GM12874 (cell line): ENCODE measurements at regions not wholly inside any gene's neighbourhood (a gene's known extent, or its start where the extent isn't known, plus 50 kb on each side); places are given as distances from the start of the nearest gene placed in this dataset.

Source experiments
- TF ChIP-seq, protein P1 (sequence below): IDR thresholded peaks from 2 replicates; pipeline ENCODE4 v1.5.1; 2011; ENCODE audit warnings: low read depth, mild to moderate bottlenecking, control low read depth, low read length, moderate library complexity; ENCODE audit not compliant: insufficient read depth

GRCh38 chr18:59038295-59039039, 101.2 kb upstream of the SEC11C start:
- TF ChIP-seq, protein P1, sequence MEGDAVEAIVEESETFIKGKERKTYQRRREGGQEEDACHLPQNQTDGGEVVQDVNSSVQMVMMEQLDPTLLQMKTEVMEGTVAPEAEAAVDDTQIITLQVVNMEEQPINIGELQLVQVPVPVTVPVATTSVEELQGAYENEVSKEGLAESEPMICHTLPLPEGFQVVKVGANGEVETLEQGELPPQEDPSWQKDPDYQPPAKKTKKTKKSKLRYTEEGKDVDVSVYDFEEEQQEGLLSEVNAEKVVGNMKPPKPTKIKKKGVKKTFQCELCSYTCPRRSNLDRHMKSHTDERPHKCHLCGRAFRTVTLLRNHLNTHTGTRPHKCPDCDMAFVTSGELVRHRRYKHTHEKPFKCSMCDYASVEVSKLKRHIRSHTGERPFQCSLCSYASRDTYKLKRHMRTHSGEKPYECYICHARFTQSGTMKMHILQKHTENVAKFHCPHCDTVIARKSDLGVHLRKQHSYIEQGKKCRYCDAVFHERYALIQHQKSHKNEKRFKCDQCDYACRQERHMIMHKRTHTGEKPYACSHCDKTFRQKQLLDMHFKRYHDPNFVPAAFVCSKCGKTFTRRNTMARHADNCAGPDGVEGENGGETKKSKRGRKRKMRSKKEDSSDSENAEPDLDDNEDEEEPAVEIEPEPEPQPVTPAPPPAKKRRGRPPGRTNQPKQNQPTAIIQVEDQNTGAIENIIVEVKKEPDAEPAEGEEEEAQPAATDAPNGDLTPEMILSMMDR: no peak

GRCh38 chr18:59039449-59039848, 100.2 kb upstream of the SEC11C start:
- TF ChIP-seq, protein P1: no peak

- TF ChIP-seq, protein P1: no peak
Observed at GRCh38 chr18:59040770-59041148, 98.9 kb upstream of the SEC11C start.

DNA sequence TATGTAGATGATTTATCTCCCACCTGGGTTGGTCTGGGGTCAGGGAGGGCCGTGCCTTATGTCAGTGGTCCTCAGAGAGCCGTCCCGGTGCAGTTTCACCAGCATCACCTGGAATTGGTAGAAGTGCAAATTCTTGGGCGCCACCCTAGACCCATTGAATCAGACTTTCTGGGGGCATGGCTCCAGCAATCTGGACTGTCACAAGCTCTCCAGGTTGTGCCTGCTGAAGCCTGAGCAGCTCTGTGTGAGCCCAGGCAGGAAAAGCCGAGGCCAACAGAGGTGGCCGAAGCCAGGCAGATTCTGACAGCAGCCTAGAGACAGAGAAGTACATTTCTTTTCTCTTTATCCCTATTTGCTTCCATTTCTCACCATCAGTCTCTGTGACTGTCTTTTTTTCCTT, 98.4 kb upstream of the SEC11C start:
- TF ChIP-seq, protein P1: no peak

DNA sequence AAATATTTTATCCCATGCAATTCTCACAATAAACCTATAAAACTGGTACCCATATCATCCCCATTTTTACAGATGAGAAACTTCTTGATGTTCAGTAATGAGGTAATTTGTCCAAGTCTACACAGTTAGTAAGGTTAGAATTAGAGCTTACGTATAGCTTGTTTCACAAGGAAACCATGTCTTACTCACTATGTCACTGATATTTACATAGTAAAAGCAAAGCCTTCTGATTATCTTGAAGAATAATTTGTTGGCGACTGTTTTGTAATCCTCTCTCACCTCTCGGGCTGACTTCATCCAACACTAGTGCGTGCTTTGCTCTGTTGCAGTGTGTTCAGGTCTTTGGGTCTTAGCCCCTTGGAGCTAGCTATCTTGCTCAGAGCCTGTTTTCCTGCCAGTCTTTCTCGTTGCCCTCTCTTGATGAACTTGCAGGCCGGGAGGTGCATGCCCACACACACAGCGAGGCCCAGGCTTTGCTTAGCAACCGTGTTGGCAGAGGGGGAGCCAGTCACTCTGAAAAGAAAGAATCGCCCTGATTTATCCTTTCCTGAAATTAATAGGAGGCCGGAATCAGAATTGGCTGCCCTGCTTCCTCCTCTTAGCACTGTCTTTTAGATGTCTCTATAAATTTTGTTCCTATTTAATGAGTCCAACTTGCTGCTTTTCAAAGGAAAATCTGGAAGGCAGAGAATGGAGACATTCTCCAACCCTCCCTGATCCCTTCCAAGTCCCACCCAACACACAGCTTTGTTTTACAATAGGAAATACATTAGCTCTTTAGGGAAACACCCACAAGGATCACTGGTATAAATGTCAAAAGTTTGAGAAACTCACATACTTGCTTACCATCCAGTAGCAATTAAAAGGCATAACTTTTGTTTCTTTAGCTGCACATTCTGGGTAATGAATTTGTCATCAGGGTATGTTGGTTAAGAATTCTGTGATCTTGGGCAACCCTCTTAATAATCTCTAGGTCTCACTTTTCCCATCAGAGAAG, 97.6 kb upstream of the SEC11C start:
- TF ChIP-seq, protein P1: no peak

- TF ChIP-seq, protein P1: no peak
Observed at GRCh38 chr18:59044855-59045254, 94.8 kb upstream of the SEC11C start.

DNA sequence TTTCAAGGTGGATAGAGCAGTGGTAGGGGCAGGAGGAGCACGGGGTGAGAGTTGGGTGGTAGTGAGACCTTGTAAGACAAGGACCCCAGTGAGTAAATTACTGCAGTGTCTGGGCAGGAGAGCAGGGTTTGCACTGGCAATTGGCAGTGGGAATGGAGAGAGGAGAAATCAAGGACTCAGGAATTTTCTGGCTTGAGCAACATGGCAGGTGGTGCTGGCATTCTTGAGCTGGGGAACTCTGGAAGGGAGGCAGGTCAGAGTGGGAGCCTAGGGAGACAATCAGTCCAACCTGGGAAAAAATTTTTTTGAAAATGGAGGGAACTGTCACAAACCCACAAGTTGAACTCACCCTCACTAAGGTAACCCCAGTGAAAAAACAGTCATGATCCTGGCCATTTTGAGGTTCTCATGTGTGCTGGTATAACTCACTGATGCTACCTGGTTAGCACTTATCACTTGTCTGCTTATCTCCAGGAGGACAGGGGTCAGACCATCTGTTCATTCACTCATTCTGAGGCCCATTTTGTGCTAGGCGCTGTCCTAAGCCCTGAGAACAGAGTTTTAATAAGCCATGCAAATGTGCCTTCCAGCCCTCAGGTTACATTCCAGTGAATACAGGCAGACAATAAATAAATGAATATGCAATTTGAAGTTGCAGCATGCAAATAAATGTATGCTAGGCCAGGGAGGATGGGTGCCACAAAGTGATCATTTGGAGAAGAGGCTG, 92.2 kb upstream of the SEC11C start:
- TF ChIP-seq, protein P1: no peak
